IMR-90 (cell line): ENCODE measurements at regions not wholly inside any gene's neighbourhood (a gene's known extent, or its start where the extent isn't known, plus 50 kb on each side); places are given as distances from the start of the nearest gene placed in this dataset.

ENCODE experiments used
- ATAC-seq: fragments of 200-7000 bp; cut with Tn5 transposase; 2 replicates; pipeline ENCODE4 v1.9.1; 2020; ENCODE audit warnings: low read depth, mild to moderate bottlenecking, moderate library complexity
- BruUV-seq: library from RNA; stranded (reverse); fragments of 400-500 nt; replicated peaks from 2 replicates; lab custom pipeline; 2021; lab: Mats Ljungman, UMichigan
- CTCF ChIA-PET: fragments of 300-600 bp; formaldehyde crosslinking; extraction: SDS; loops from one replicate; lab custom pipeline; 2021; ENCODE audit warnings: antibody characterized with exemption; lab: Yijun Ruan, JAX
- POLR2A ChIA-PET: fragments of 300-600 bp; sonication (Branson Sonifier 250); formaldehyde crosslinking; loops from one replicate; lab custom pipeline; 2022; ENCODE audit warnings: antibody characterized with exemption; ENCODE audit not compliant: unreplicated experiment; lab: Charles Lee
- DNase-seq: peaks from one replicate; pipeline ENCODE4 v3.0.0; 2013
- H2AFZ ChIP-seq: replicated peaks from 2 replicates; pipeline ENCODE3; 2013; ENCODE audit warnings: low read length, mild to moderate bottlenecking; ENCODE audit not compliant: poor library complexity
- H2AK5ac ChIP-seq: 2 replicates; pipeline ENCODE4 v1.6.1; 2013; ENCODE audit warnings: low read depth, low read length, inconsistent platforms
- H2AK9ac ChIP-seq: replicated peaks from 2 replicates; pipeline ENCODE3; 2013; ENCODE audit warnings: mild to moderate bottlenecking, low read depth, low read length, moderate library complexity; ENCODE audit not compliant: poor library complexity
- H2BK120ac ChIP-seq: 2 replicates; pipeline ENCODE4 v1.6.1; 2013; ENCODE audit warnings: low read depth, low read length, inconsistent platforms
- H2BK15ac ChIP-seq: 3 replicates; pipeline ENCODE4 v1.6.1; 2013; ENCODE audit warnings: low read depth, low read length, inconsistent platforms
- H2BK20ac ChIP-seq: 2 replicates; pipeline ENCODE4 v1.6.1; 2013; ENCODE audit warnings: low read depth, mild to moderate bottlenecking, inconsistent platforms, low read length, moderate library complexity
- H2BK5ac ChIP-seq: 2 replicates; pipeline ENCODE4 v1.6.1; 2013; ENCODE audit warnings: mild to moderate bottlenecking, low read depth, low read length, inconsistent platforms; ENCODE audit not compliant: poor library complexity, severe bottlenecking
- H3K14ac ChIP-seq: replicated peaks from 2 replicates; pipeline ENCODE4 v1.6.1; 2013; ENCODE audit warnings: low read depth, low read length, inconsistent platforms
- H3K18ac ChIP-seq: 2 replicates; pipeline ENCODE4 v1.6.1; 2013; ENCODE audit warnings: low read depth, low read length, control low read depth
- H3K23ac ChIP-seq: 2 replicates; pipeline ENCODE4 v1.6.1; 2013; ENCODE audit warnings: low read depth, low read length, inconsistent platforms
- H3K27ac ChIP-seq: 2 replicates; pipeline ENCODE4 v1.5.1; 2013; ENCODE audit warnings: mild to moderate bottlenecking, control low read depth, low read length; ENCODE audit not compliant: insufficient read depth
- H3K27me3 ChIP-seq: 2 replicates; pipeline ENCODE4 v1.6.1; 2013; ENCODE audit warnings: low read length; ENCODE audit not compliant: control insufficient read depth, insufficient read depth
- H3K36me3 ChIP-seq: 2 replicates; pipeline ENCODE4 v1.6.1; 2013; ENCODE audit warnings: low read length, mixed read lengths; ENCODE audit not compliant: control insufficient read depth, insufficient read depth
- H3K4ac ChIP-seq: 2 replicates; pipeline ENCODE4 v1.6.1; 2013; ENCODE audit warnings: low read depth, low read length, inconsistent platforms
- H3K4me1 ChIP-seq: 2 replicates; pipeline ENCODE4 v1.6.1; 2013; ENCODE audit warnings: low read length, mixed read lengths; ENCODE audit not compliant: control insufficient read depth, insufficient read depth
- H3K4me2 ChIP-seq: 2 replicates; pipeline ENCODE4 v1.6.1; 2013; ENCODE audit warnings: low read depth, mild to moderate bottlenecking, control low read depth, low read length, moderate library complexity
- H3K4me3 ChIP-seq: 2 replicates; pipeline ENCODE4 v1.5.1; 2013; ENCODE audit warnings: low read depth, mild to moderate bottlenecking, control low read depth, low read length, moderate library complexity; ENCODE audit not compliant: insufficient read depth
- H3K56ac ChIP-seq: 2 replicates; pipeline ENCODE4 v1.6.1; 2013; ENCODE audit warnings: low read length, inconsistent platforms; ENCODE audit not compliant: insufficient read depth; ENCODE audit errors: extremely low read depth
- H3K79me1 ChIP-seq, 2 experiments: 2 replicates each; pipeline ENCODE4 v1.6.1; 2013; ENCODE audit warnings: low read length in 2 of 2, inconsistent platforms in 1 of 2, low read depth in 1 of 2
- H3K9ac ChIP-seq: 2 replicates; pipeline ENCODE4 v1.6.1; 2013; ENCODE audit warnings: low read depth, low read length, control low read depth
- H3K9me1 ChIP-seq: 2 replicates; pipeline ENCODE4 v1.6.1; 2013; ENCODE audit warnings: low read length, inconsistent platforms; ENCODE audit not compliant: insufficient read depth
- H3K9me3 ChIP-seq: 2 replicates; pipeline ENCODE4 v1.6.1; 2013; ENCODE audit warnings: low read length; ENCODE audit not compliant: control insufficient read depth, insufficient read depth
- H4K20me1 ChIP-seq: 2 replicates; pipeline ENCODE4 v1.6.1; 2013; ENCODE audit warnings: low read length, inconsistent platforms; ENCODE audit not compliant: insufficient read depth
- H4K5ac ChIP-seq: 2 replicates; pipeline ENCODE4 v1.6.1; 2013; ENCODE audit warnings: mild to moderate bottlenecking, low read depth, low read length, control low read depth
- H4K8ac ChIP-seq, 2 experiments: 2 replicates each; pipeline ENCODE4 v1.6.1; 2013; ENCODE audit warnings: low read depth in 2 of 2, low read length in 2 of 2, control low read depth in 1 of 2, inconsistent platforms in 1 of 2
- H4K91ac ChIP-seq: 2 replicates; pipeline ENCODE4 v1.6.1; 2013; ENCODE audit warnings: low read depth, low read length, inconsistent platforms; ENCODE audit not compliant: insufficient read depth
- CEBPB ChIP-seq: IDR thresholded peaks from 2 replicates; pipeline ENCODE4 v1.6.1; 2012; ENCODE audit warnings: low read depth, low read length, improper control_type of control experiment
- MAZ ChIP-seq: IDR thresholded peaks from 2 replicates; pipeline ENCODE4 v1.6.1; 2012; ENCODE audit warnings: low read depth, mild to moderate bottlenecking, low read length, improper control_type of control experiment, moderate library complexity, borderline replicate concordance
- NFE2L2 ChIP-seq: fragments of 150-350 bp; IDR thresholded peaks from 2 replicates; pipeline ENCODE4 v1.6.1; 2016; ENCODE audit warnings: low read depth, mild to moderate bottlenecking, low read length
- SMC3 ChIP-seq: fragments of 150-350 bp; IDR thresholded peaks from 2 replicates; pipeline ENCODE4 v1.6.1; 2016; ENCODE audit warnings: low read depth, mild to moderate bottlenecking, antibody characterized with exemption, low read length, moderate library complexity
- WGBS, 2 experiments: methylation state at CpG; one replicate each; pipeline versions ENCODE4 v1.1.5 to v1.1.7; 2013; ENCODE audit warnings: missing lambda C conversion rate in 2 of 2; ENCODE audit not compliant: insufficient read length in 1 of 2; ENCODE audit errors: extremely low coverage in 2 of 2; 5-methylcytosine and 5-hydroxymethylcytosine counted together
- dilution Hi-C: fragments of 300-500 bp; cut with HindIII; formaldehyde crosslinking; loops from one replicate; pipeline ENCODE4 v1.14.3; 2018; ENCODE audit warnings: low sequenced_read_pairs; ENCODE audit not compliant: unreplicated experiment
- in situ Hi-C: fragments of 300-500 bp; cut with MboI; formaldehyde crosslinking; loops from 3 replicates; pipeline ENCODE4 v1.14.3; 2019; ENCODE audit warnings: low sequenced_read_pairs, inconsistent platforms, mixed read lengths
- intact Hi-C: fragments of 100-400 bp; cut with micrococcal nuclease; formaldehyde crosslinking; loops from 2 replicates; pipeline ENCODE4 v1.10.0; 2022
- TF ChIP-seq, protein P1 (sequence below): conservative IDR thresholded peaks from 2 replicates; pipeline ENCODE4 v1.5.1; 2012; ENCODE audit warnings: mild to moderate bottlenecking, low read depth, low read length, improper control_type of control experiment

GRCh38 chr5:174529925-174530681 lies 194.3 kb upstream of the MSX2 start:
- H3K27me3 ChIP-seq = no peaks in the 10 kb centered on the region
- H3K23ac ChIP-seq = no peak overlapping the region
- H2BK20ac ChIP-seq = peak overlapping the region; percentile 65; the same call in 1 of the 2 replicates
- no peak overlapping the region for H3K4me2 ChIP-seq
- H3K56ac ChIP-seq = no peak overlapping the region
- no peaks in the 10 kb centered on the region for H3K36me3 ChIP-seq
- dilution Hi-C loops = no loop called here
- ChIA-PET POLR2A (no interaction called here), CTCF (interaction anchor here (0.7 kb wide), 1 partner anchor 156 kb away, joined by 3 read pairs; no protein-coding TSS in a partner anchor)
- no peak overlapping the region for H3K4me3 ChIP-seq
- H3K18ac ChIP-seq = 0 out of 2 replicates have a peak overlapping the region, but pooled peaks have one; percentile 22
- H3K9ac ChIP-seq = no peak overlapping the region
- H3K14ac ChIP-seq = 0 out of 2 replicates have a peak overlapping the region, but pooled peaks have one; percentile 27
- H3K9me1 ChIP-seq = peaks cover 18% of the 10 kb centered on the region
- no peaks in the 10 kb centered on the region for H4K20me1 ChIP-seq
- no peak overlapping the region for H2BK5ac ChIP-seq
- in situ Hi-C loops = no loop called here
- intact Hi-C loops = loop anchor here (5.0 kb wide), 3 partner anchors 108 to 262 kb away; no protein-coding TSS in a partner anchor
- no peak overlapping the region for H2AFZ ChIP-seq
- no peak overlapping the region for H2BK15ac ChIP-seq
- no peak overlapping the region for H3K27ac ChIP-seq
- no peak overlapping the region for H4K5ac ChIP-seq
- ATAC-seq (no peak), DNase-seq (no peak)
- no peaks in the 10 kb centered on the region for H3K79me1 ChIP-seq
- 0 out of 4 replicates have a peak overlapping the region, but pooled peaks of 1 of the 2 experiments have one; percentile 36 for H4K8ac ChIP-seq
- no peak overlapping the region for H2AK9ac ChIP-seq
- BruUV-seq = no TSS peak
- 0 out of 2 replicates have a peak overlapping the region, but pooled peaks have one; percentile 7 for H2AK5ac ChIP-seq
- peak overlapping the region; percentile 79; the same call in 1 of the 2 replicates for H3K4ac ChIP-seq
- peak overlapping the region; percentile 74 for H2BK120ac ChIP-seq
- no peak overlapping the region for H4K91ac ChIP-seq
- peaks cover 32% of the 10 kb centered on the region for H3K4me1 ChIP-seq
- TF ChIP-seq, protein P1, sequence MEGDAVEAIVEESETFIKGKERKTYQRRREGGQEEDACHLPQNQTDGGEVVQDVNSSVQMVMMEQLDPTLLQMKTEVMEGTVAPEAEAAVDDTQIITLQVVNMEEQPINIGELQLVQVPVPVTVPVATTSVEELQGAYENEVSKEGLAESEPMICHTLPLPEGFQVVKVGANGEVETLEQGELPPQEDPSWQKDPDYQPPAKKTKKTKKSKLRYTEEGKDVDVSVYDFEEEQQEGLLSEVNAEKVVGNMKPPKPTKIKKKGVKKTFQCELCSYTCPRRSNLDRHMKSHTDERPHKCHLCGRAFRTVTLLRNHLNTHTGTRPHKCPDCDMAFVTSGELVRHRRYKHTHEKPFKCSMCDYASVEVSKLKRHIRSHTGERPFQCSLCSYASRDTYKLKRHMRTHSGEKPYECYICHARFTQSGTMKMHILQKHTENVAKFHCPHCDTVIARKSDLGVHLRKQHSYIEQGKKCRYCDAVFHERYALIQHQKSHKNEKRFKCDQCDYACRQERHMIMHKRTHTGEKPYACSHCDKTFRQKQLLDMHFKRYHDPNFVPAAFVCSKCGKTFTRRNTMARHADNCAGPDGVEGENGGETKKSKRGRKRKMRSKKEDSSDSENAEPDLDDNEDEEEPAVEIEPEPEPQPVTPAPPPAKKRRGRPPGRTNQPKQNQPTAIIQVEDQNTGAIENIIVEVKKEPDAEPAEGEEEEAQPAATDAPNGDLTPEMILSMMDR = no peak
- no peak for TF ChIP-seq MAZ
- no peak for TF ChIP-seq SMC3
- TF ChIP-seq NFE2L2 = no peak
- TF ChIP-seq CEBPB = no peak
- 95% methylated on average over 8 of the region's 9 CpGs; no CpG with 5 or more reads in 1 of the 2 experiments for WGBS, 2 experiments
- H3K9me3 ChIP-seq = no peaks in the 10 kb centered on the region
